Peyer's patch (tissue), 4 donors: ENCODE measurements at regions not wholly inside any gene's neighbourhood (a gene's known extent, or its start where the extent isn't known, plus 50 kb on each side); places are given as distances from the start of the nearest gene placed in this dataset.

Experiments
- CTCF ChIP-seq, 6 experiments: fragments of 450-650 bp in 4 of 6; fragments of 200-600 bp in 2 of 6; sonication (generic) in 1 of 6; IDR thresholded peaks; one replicate each; pipeline ENCODE4 v1.5.1; 2017 to 2019; ENCODE audit warnings: antibody characterized with exemption in 6 of 6, mild to moderate bottlenecking in 3 of 6, moderate library complexity in 1 of 6
- POLR2A ChIP-seq, 2 donors: fragments of 450-650 bp; IDR thresholded peaks; one replicate each; pipeline ENCODE4 v1.5.1; 2017; ENCODE audit warnings: antibody characterized with exemption in 2 of 2, mild to moderate bottlenecking in 2 of 2, moderate library complexity in 2 of 2

GRCh38 chr4:121253961-121254360 is 89.8 kb upstream of the TNIP3 start:
- no peak for TF ChIP-seq CTCF (IDR thresholded peaks at IDR 0.05)
- TF ChIP-seq POLR2A (IDR thresholded peaks at IDR 0.05), result peak in 1 of 2 donors; percentile 19
